ENCODE measurements at regions not wholly inside any gene's neighbourhood (a gene's known extent, or its start where the extent isn't known, plus 50 kb on each side); places are given as distances from the start of the nearest gene placed in this dataset.
A peak's percentile ranks its signal among the peaks of the same experiment; 100 is the strongest.
"Not testable (repeated sequence)": the region's sequence is repeated elsewhere in the genome, so short reads cannot be mapped to it uniquely, and the experiment has no call there.

GRCh38 chr1:46878173-46878782 is 63.0 kb downstream of the CYP4A11 start:
- DNase-seq (ENCODE audit: low spot score in 2 of 2), result peak; percentile 19 to 62

GRCh38 chr1:46876093-46876492 is 65.2 kb downstream of the CYP4A11 start:
- H3K4me1 ChIP-seq; H3K4me3 ChIP-seq; H3K27me3 ChIP-seq (ENCODE audit: low read depth); H3K36me3 ChIP-seq (replicated peaks); DNase-seq (ENCODE audit: low spot score in 2 of 2); in situ Hi-C loops (cut with MboI; ENCODE audit: low sequenced_read_pairs); H3K9me3 ChIP-seq: not testable (repeated sequence)

More at GRCh38 chr1:46878173-46878782, 63.0 kb downstream of the CYP4A11 start:
- H3K36me3 ChIP-seq (replicated peaks); in situ Hi-C loops (cut with MboI; ENCODE audit: low sequenced_read_pairs); H3K4me1 ChIP-seq; H3K4me3 ChIP-seq; H3K9me3 ChIP-seq; H3K27me3 ChIP-seq (ENCODE audit: low read depth): not testable (repeated sequence)

All from HAP-1 (cell line).